Prostate gland (tissue), 2 donors: ENCODE measurements at regions not wholly inside any gene's neighbourhood (a gene's known extent, or its start where the extent isn't known, plus 50 kb on each side); places are given as distances from the start of the nearest gene placed in this dataset.

Source experiments
- POLR2A ChIP-seq: fragments of 450-650 bp; IDR thresholded peaks from one replicate; pipeline ENCODE4 v1.6.1; 2016; ENCODE audit warnings: antibody characterized with exemption, mild to moderate bottlenecking
- POLR2AphosphoS5 ChIP-seq: sonication (generic); formaldehyde crosslinking; IDR thresholded peaks from one replicate; pipeline ENCODE4 v1.6.1; 2017; ENCODE audit warnings: antibody characterized with exemption
- TF ChIP-seq, protein P1 (sequence below), 4 experiments: fragments of 200-600 bp in 2 of 4; fragments of 450-650 bp in 2 of 4; sonication (generic) in 2 of 4; IDR thresholded peaks; 1 replicate in 3 of 4; 2 replicates in 1 of 4; pipeline ENCODE4 v1.5.1; 2016 to 2019; ENCODE audit warnings: antibody characterized with exemption in 4 of 4, mild to moderate bottlenecking in 2 of 4, moderate library complexity in 2 of 4

DNA sequence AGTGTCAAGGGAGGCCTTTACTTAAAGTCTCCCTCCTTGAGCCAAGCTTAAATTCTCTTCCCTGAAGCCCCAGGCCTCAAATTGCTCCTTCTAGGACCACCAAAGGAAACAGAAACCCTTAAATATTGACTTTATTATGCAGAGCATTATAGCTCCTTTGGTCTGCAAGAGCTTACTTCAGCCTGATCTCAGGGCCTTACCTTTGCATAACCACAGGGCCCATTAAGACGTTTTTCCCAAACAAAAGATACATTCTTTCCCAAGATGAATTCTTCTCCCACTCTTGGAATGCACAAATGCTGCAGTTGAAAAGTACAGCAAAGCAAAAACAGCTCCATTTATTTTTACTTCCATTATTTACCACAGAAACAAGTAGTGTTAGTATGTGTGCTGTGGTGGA is 130.8 kb downstream of the B3GNT2 start:
- TF ChIP-seq, protein P1, sequence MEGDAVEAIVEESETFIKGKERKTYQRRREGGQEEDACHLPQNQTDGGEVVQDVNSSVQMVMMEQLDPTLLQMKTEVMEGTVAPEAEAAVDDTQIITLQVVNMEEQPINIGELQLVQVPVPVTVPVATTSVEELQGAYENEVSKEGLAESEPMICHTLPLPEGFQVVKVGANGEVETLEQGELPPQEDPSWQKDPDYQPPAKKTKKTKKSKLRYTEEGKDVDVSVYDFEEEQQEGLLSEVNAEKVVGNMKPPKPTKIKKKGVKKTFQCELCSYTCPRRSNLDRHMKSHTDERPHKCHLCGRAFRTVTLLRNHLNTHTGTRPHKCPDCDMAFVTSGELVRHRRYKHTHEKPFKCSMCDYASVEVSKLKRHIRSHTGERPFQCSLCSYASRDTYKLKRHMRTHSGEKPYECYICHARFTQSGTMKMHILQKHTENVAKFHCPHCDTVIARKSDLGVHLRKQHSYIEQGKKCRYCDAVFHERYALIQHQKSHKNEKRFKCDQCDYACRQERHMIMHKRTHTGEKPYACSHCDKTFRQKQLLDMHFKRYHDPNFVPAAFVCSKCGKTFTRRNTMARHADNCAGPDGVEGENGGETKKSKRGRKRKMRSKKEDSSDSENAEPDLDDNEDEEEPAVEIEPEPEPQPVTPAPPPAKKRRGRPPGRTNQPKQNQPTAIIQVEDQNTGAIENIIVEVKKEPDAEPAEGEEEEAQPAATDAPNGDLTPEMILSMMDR (IDR thresholded peaks at IDR 0.05): no peak
- no peak for TF ChIP-seq POLR2A
- no peak for TF ChIP-seq POLR2AphosphoS5
